ENCODE measurements at regions not wholly inside any gene's neighbourhood (a gene's known extent, or its start where the extent isn't known, plus 50 kb on each side); places are given as distances from the start of the nearest gene placed in this dataset.

DNA sequence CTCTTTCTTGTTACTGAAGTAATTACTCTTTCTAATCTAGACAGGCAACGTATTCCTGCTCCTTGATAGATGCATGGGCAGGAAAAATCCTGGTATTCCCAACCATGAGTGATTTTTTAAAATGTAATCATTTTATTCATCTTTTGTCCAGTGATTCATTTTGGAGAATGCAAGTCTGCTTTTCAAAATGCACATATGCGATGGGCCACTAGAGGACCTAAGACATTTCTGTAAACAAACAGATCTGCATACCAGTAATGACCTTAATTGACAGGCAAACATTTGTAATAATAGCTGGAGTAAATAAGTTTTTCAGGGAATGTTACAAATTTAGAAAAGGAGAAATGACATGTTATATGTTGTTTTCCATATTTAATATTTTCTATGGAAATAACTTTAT, 1167.6 kb downstream of the JRKL start:
- TF ChIP-seq EZH2 (IDR thresholded peaks at IDR 0.05; ENCODE audit: borderline replicate concordance, low read depth, low read length, poor library complexity, severe bottlenecking), result no peak
- TF ChIP-seq, protein P1, sequence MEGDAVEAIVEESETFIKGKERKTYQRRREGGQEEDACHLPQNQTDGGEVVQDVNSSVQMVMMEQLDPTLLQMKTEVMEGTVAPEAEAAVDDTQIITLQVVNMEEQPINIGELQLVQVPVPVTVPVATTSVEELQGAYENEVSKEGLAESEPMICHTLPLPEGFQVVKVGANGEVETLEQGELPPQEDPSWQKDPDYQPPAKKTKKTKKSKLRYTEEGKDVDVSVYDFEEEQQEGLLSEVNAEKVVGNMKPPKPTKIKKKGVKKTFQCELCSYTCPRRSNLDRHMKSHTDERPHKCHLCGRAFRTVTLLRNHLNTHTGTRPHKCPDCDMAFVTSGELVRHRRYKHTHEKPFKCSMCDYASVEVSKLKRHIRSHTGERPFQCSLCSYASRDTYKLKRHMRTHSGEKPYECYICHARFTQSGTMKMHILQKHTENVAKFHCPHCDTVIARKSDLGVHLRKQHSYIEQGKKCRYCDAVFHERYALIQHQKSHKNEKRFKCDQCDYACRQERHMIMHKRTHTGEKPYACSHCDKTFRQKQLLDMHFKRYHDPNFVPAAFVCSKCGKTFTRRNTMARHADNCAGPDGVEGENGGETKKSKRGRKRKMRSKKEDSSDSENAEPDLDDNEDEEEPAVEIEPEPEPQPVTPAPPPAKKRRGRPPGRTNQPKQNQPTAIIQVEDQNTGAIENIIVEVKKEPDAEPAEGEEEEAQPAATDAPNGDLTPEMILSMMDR (conservative IDR thresholded peaks at IDR 0.05; ENCODE audit: low read depth, low read length), result peak; percentile 38; the same call in 1 of the 2 replicates

All from A673 (cell line).